Ishikawa (cell line): ENCODE measurements at regions not wholly inside any gene's neighbourhood (a gene's known extent, or its start where the extent isn't known, plus 50 kb on each side); places are given as distances from the start of the nearest gene placed in this dataset.

Experiments used
- CREB1 ChIP-seq: IDR thresholded peaks from 2 replicates; pipeline ENCODE4 v1.6.1; 2012; ENCODE audit warnings: low read depth
- EP300 ChIP-seq: IDR thresholded peaks from 2 replicates; pipeline ENCODE4 v1.6.1; 2012; ENCODE audit warnings: borderline replicate concordance
- YY1 ChIP-seq: IDR thresholded peaks from 2 replicates; pipeline ENCODE4 v1.6.1; 2012; ENCODE audit warnings: low read depth
- TF ChIP-seq, protein P1 (sequence below): IDR thresholded peaks from 2 replicates; pipeline ENCODE4 v1.6.1; 2012
- TF ChIP-seq, protein P2 (sequence below): IDR thresholded peaks from 2 replicates; pipeline ENCODE4 v1.6.1; 2012
- TF ChIP-seq, protein P3 (sequence below): IDR thresholded peaks from 2 replicates; pipeline ENCODE4 v1.6.1; 2012; ENCODE audit warnings: low read depth, mild to moderate bottlenecking

DNA sequence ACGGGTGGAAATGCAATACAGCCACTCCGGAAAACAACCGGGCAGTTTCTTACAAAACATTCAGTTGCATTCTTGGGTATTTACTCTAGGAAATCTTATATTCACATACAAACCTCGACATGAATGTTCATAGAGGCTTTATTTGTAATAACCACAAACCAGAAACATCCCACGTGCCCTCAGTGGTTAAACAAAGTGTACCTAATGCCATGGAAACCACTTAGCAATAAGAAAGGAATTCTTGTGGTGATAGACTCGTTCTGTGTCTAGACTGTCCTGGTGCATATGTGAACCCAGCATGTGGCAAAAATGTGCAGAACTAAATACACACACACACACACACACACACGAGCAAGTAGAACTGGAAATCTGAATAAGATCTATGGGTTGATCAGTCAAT lies 1073.3 kb downstream of the TBC1D22A start:
- TF ChIP-seq CREB1 (no peak), YY1 (no peak), EP300 (no peak)
- TF ChIP-seq, protein P1, sequence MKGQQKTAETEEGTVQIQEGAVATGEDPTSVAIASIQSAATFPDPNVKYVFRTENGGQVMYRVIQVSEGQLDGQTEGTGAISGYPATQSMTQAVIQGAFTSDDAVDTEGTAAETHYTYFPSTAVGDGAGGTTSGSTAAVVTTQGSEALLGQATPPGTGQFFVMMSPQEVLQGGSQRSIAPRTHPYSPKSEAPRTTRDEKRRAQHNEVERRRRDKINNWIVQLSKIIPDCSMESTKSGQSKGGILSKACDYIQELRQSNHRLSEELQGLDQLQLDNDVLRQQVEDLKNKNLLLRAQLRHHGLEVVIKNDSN: no peak
- TF ChIP-seq, protein P2, sequence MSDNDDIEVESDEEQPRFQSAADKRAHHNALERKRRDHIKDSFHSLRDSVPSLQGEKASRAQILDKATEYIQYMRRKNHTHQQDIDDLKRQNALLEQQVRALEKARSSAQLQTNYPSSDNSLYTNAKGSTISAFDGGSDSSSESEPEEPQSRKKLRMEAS: no peak
- TF ChIP-seq, protein P3, sequence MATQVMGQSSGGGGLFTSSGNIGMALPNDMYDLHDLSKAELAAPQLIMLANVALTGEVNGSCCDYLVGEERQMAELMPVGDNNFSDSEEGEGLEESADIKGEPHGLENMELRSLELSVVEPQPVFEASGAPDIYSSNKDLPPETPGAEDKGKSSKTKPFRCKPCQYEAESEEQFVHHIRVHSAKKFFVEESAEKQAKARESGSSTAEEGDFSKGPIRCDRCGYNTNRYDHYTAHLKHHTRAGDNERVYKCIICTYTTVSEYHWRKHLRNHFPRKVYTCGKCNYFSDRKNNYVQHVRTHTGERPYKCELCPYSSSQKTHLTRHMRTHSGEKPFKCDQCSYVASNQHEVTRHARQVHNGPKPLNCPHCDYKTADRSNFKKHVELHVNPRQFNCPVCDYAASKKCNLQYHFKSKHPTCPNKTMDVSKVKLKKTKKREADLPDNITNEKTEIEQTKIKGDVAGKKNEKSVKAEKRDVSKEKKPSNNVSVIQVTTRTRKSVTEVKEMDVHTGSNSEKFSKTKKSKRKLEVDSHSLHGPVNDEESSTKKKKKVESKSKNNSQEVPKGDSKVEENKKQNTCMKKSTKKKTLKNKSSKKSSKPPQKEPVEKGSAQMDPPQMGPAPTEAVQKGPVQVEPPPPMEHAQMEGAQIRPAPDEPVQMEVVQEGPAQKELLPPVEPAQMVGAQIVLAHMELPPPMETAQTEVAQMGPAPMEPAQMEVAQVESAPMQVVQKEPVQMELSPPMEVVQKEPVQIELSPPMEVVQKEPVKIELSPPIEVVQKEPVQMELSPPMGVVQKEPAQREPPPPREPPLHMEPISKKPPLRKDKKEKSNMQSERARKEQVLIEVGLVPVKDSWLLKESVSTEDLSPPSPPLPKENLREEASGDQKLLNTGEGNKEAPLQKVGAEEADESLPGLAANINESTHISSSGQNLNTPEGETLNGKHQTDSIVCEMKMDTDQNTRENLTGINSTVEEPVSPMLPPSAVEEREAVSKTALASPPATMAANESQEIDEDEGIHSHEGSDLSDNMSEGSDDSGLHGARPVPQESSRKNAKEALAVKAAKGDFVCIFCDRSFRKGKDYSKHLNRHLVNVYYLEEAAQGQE: no peak
